IPS-NIHi7 (cell line): ENCODE measurements at regions not wholly inside any gene's neighbourhood (a gene's known extent, or its start where the extent isn't known, plus 50 kb on each side); places are given as distances from the start of the nearest gene placed in this dataset.
"Not testable (repeated sequence)": the region's sequence is repeated elsewhere in the genome, so short reads cannot be mapped to it uniquely, and the experiment has no call there.

ENCODE experiments used
- DNase-seq: peaks from one replicate; pipeline ENCODE4 v3.0.0; 2012; ENCODE audit warnings: mixed read lengths; ENCODE audit errors: extremely low spot score

GRCh38 chr18:33854827-33855139, 276.8 kb downstream of the ASXL3 start:
- no peak for DNase-seq

- no peak for DNase-seq
Observed at GRCh38 chr18:33854086-33854826, 276.2 kb downstream of the ASXL3 start.

GRCh38 chr18:33853187-33853586, 275.2 kb downstream of the ASXL3 start:
- no peak for DNase-seq

GRCh38 chr18:33851546-33852078, 273.6 kb downstream of the ASXL3 start:
- DNase-seq = no peak

- DNase-seq = no peak
Observed at GRCh38 chr18:33849731-33850130, 271.7 kb downstream of the ASXL3 start.

- no peak for DNase-seq
Observed at GRCh38 chr18:33844232-33844631, 266.2 kb downstream of the ASXL3 start.

GRCh38 chr18:33841221-33841967, 263.4 kb downstream of the ASXL3 start:
- DNase-seq = no peak

- no peak for DNase-seq
Observed at GRCh38 chr18:33840212-33840593, 262.2 kb downstream of the ASXL3 start.

GRCh38 chr18:33839452-33840211, 261.6 kb downstream of the ASXL3 start:
- peak; percentile 59 for DNase-seq

GRCh38 chr18:33838054-33838453, 260.0 kb downstream of the ASXL3 start:
- DNase-seq = no peak

- DNase-seq = no peak
Observed at GRCh38 chr18:33837191-33837590, 259.2 kb downstream of the ASXL3 start.

- DNase-seq = no peak
Observed at GRCh38 chr18:33836564-33836963, 258.5 kb downstream of the ASXL3 start.

GRCh38 chr18:33835419-33835818, 257.4 kb downstream of the ASXL3 start:
- DNase-seq = no peak

- no peak for DNase-seq
Observed at GRCh38 chr18:33833842-33834241, 255.8 kb downstream of the ASXL3 start.

GRCh38 chr18:33831424-33831823, 253.4 kb downstream of the ASXL3 start:
- no peak for DNase-seq

- no peak for DNase-seq
Observed at GRCh38 chr18:33830213-33830612, 252.2 kb downstream of the ASXL3 start.

GRCh38 chr18:33828949-33829348, 250.9 kb downstream of the ASXL3 start:
- DNase-seq = no peak

- DNase-seq = no peak
Observed at GRCh38 chr18:33826151-33826550, 248.1 kb downstream of the ASXL3 start.

- DNase-seq = no peak
Observed at GRCh38 chr18:33821503-33821902, 243.5 kb downstream of the ASXL3 start.

- no peak for DNase-seq
Observed at GRCh38 chr18:33820517-33821371, 242.7 kb downstream of the ASXL3 start.

GRCh38 chr18:33819692-33820343, 241.8 kb downstream of the ASXL3 start:
- DNase-seq = not testable (repeated sequence)
